HG02852 (cell line): ENCODE measurements at regions not wholly inside any gene's neighbourhood (a gene's known extent, or its start where the extent isn't known, plus 50 kb on each side); places are given as distances from the start of the nearest gene placed in this dataset.

Experiments
- ATAC-seq: cut with Tn5 transposase; IDR thresholded peaks from one replicate; pipeline ENCODE4 v1.9.1; 2021; ENCODE audit warnings: mild to moderate bottlenecking, moderate library complexity; ENCODE audit not compliant: unreplicated experiment

DNA sequence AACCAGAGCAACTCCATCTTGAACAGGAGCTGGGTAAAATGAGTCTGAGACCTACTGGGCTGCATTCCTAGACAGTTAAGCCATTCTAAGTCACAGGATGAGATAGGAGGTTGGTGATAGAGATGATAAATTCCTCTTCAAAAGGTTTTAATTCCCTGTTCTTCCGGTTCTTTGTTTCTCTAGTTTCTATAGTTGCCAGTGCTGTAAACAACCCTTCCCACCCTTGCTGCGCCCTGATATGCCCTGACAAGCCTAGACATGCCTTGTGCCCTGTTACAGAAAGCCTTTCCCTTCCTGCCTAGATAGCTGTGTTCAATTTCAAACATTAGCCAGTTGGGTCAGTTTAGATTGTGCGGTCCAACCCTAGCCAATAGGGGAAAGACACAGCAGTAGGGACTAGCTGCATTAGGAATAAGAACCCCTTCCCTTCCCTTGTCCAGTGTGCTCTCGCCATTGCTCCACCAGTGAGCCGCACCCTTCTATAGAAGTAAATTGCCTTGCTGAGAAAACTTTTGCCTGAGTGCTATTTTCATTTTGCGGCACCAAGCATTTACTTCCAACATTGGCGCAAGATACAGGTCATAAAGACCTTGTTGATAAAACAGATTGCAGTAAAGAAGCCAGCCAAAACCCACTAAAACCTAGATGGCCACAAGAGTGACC lies 52.5 kb upstream of the CCN2 start:
- ATAC-seq, result no peak
